Keratinocyte (primary cell): ENCODE measurements at regions not wholly inside any gene's neighbourhood (a gene's known extent, or its start where the extent isn't known, plus 50 kb on each side); places are given as distances from the start of the nearest gene placed in this dataset.

Source experiments
- EZH2 ChIP-seq: IDR thresholded peaks from one replicate; pipeline ENCODE4 v1.6.1; 2012; ENCODE audit warnings: inconsistent platforms, mild to moderate bottlenecking, low read length, moderate library complexity
- TF ChIP-seq, protein P1 (sequence below), 3 experiments: IDR thresholded peaks in 1 of 3; conservative IDR thresholded peaks in 1 of 3; optimal IDR thresholded peaks in 1 of 3; 2 replicates in 2 of 3; 3 replicates in 1 of 3; pipeline versions ENCODE3 to v1.5.1; 2011; ENCODE audit warnings: low read length in 3 of 3, mild to moderate bottlenecking in 3 of 3, moderate library complexity in 2 of 3, control low read depth in 1 of 3, inconsistent platforms in 1 of 3; ENCODE audit not compliant: insufficient read depth in 2 of 3; ENCODE audit errors: extremely low read depth in 1 of 3

DNA sequence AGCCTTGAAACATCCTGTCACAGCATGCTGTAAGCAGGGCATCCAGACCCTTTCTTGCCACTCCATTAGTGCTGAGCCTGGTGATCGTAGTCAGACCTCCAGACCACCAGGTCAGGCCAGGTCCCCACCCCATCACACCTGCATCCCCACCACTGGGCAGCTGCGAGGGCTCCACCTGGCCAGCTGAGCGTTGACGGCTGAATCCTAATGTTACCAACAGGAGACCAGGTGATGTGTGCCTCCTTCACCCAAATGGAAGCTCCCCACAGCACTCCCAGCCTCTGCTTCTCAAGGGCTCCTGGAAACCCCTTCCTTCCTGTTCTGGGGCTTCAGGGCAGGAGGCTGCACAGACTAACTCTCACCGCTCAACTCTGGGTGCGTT, 189.4 kb downstream of the C16orf95 start:
- no peak for TF ChIP-seq EZH2
- TF ChIP-seq, protein P1, sequence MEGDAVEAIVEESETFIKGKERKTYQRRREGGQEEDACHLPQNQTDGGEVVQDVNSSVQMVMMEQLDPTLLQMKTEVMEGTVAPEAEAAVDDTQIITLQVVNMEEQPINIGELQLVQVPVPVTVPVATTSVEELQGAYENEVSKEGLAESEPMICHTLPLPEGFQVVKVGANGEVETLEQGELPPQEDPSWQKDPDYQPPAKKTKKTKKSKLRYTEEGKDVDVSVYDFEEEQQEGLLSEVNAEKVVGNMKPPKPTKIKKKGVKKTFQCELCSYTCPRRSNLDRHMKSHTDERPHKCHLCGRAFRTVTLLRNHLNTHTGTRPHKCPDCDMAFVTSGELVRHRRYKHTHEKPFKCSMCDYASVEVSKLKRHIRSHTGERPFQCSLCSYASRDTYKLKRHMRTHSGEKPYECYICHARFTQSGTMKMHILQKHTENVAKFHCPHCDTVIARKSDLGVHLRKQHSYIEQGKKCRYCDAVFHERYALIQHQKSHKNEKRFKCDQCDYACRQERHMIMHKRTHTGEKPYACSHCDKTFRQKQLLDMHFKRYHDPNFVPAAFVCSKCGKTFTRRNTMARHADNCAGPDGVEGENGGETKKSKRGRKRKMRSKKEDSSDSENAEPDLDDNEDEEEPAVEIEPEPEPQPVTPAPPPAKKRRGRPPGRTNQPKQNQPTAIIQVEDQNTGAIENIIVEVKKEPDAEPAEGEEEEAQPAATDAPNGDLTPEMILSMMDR (optimal IDR thresholded peaks at IDR 0.05 in 1 of 3, IDR thresholded peaks at IDR 0.05 in 1 of 3, conservative IDR thresholded peaks at IDR 0.05 in 1 of 3; ENCODE audit: extremely low read depth in 1 of 3, insufficient read depth in 2 of 3, low read length in 3 of 3), result no peak
